LHCN-M2 (cell line): ENCODE measurements at regions not wholly inside any gene's neighbourhood (a gene's known extent, or its start where the extent isn't known, plus 50 kb on each side); places are given as distances from the start of the nearest gene placed in this dataset.
"Not testable (repeated sequence)": the region's sequence is repeated elsewhere in the genome, so short reads cannot be mapped to it uniquely, and the experiment has no call there.

Experiments
- DNase-seq: peaks from one replicate; pipeline ENCODE4 v3.0.0-alpha.2; 2012; ENCODE audit warnings: low read depth

DNA sequence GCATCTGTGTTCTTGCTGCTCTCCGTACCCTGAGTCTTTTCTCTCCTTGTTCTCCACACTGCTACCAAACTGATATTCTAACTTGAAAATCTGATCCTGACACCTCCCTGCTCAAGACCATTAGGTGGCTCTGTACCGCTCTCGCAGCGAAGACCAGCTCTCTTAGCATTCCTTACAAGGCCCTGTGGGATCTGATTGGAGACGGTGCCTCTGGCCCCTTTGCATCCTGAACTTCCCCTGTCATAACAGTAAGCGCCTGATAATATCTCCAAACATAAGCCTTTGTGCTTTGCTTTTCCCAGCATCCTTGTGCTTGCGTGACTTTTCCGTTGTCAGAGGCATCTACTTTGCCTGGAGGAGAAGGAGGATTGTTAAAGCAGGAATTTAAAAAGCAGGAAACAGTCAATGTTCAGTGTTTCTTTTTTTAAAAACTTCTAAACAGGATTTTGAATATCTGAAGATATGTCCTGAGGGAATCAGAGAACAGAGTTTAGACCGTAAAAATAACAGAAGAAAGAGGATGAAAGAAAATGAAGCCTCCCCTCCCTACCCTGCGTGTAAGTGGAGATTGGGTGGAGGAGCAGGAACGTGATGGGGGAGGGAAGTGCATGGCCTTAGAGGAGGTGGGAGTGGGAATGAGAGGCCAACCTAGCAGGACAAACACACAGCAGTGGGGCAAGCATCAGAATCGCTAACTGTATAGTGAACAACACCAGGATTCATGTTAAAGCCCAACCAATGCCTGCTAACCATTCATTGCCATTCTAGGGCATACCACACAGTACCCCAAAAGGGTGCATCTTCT is 89.2 kb upstream of the STMND1 start:
- no peak for DNase-seq

DNA sequence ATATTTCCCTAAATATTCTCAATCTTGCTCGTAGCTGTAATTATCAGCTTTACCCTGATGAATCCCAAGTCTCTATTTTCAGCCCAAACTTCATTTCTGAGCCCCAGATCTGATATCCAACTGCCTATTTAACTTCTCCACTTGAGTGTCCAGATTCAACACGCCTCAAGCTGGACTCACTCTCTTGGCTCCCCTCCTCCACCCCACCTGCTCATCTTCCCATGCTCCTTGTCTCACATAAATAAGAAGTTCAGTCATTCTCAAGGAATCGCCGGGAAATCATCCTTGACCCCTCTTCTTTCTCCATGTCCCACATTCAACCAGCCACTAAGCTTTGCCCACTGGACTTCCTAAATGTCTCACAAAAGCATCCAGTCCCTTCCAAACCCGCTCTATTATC is 89.9 kb upstream of the STMND1 start:
- no peak for DNase-seq

- DNase-seq: no peak
These were observed 94.1 kb upstream of the STMND1 start for GRCh38 chr6:17007749-17008148.

DNA sequence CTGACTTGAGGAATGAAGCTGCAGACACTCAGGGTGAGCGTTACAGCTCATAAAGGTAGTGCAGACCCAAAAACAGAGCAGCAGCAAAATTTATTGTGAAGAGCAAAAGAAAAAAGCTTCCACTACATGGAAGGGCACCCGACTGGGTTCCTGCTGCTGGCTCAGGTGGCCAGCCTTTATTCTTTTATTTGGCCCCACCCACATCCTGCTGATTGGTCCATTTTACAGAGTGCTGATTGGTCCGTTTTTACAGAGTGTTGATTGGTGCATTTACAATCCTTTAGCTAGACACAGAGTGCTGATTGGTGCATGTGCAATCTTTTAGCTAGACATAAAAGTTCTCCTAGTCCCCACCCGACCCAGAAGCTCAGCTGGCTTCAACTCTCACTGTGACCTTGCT is 95.3 kb upstream of the STMND1 start:
- DNase-seq: no peak

DNA sequence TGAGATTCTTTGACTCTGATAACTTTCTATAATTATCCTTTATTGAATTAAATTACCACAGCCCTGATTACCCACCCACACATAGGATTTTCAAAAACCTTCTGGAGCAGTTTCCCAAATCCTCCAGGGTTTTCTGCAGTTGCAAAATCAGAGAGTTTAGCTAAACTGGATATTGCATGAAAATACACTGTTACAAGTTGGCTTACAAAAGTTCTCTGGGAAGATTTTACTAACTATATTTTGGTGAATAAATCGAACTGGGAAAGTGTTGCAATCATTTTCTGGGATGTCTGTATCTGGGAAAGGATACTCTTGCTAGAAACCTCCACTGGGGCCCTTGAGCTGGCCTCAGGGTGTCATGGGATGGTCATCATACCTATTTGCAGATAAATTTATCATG is 97.6 kb upstream of the STMND1 start:
- no peak for DNase-seq

- DNase-seq: no peak
These were observed 99.7 kb upstream of the STMND1 start for GRCh38 chr6:17002123-17002522.

DNA sequence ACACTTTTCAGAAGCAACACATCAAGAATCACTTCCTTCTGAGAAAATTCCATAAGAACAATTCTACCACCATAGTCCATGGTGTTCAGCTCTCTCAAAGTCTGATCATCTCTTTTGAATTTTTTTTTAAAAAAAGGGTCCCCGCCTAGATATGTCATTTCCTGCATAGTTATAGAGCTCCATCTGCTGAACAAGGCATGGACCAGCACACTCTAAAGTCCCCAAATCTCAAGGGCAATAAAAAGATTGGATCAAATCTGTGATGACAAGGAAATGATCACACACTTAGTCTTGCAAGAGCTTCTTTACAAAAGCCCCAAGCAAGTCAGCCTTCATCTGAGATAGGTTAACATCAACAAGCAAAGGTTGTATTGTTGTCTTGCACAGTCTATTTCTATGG is 100.7 kb upstream of the STMND1 start:
- peak; percentile 26 for DNase-seq

- DNase-seq: peak; percentile 73
These were observed 102.1 kb upstream of the STMND1 start for GRCh38 chr6:16999491-17000436.

GRCh38 chr6:16998461-16998860 is 103.4 kb upstream of the STMND1 start:
- DNase-seq: no peak

DNA sequence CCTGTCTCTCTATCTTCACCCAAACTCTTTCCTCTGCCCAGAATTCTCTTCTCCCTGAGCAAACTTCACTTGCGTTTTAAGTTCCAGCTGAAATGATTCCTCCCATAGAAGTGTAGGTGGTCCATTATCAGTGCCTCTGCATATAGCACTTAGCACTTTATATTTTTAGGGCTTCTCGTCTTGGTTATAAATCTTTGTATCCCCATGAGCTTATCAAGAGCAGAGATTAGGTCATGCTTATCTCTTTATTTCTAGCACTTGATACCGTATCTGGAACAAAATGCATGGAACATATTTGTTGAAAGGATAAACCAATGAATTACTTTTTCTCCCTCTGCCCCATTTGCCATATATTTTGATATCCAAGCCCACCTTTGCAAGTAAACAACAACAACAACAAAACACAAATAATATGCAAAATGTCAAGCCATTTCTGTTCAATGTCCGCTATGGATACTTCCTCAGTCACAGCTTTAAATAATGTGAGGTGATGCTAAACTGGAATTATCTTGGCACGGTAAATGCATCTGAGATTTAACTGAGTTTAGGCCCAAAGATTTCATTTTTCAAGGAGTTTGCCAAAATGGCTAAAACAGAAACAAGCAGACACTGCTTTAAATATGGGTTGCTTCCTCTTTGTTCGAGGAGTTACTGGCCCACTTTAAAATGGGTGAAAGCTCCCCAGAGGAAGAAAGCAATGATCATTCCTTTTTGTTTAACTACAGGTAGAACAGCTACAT is 106.2 kb upstream of the STMND1 start:
- no peak for DNase-seq

GRCh38 chr6:16993396-16993795 is 108.5 kb upstream of the STMND1 start:
- DNase-seq: no peak

- DNase-seq: no peak
These were observed 109.7 kb upstream of the STMND1 start for GRCh38 chr6:16991981-16992629.

- DNase-seq: not testable (repeated sequence)
These were observed 111.9 kb upstream of the STMND1 start for GRCh38 chr6:16989976-16990375.

GRCh38 chr6:16989382-16989781 is 112.5 kb upstream of the STMND1 start:
- DNase-seq: no peak

DNA sequence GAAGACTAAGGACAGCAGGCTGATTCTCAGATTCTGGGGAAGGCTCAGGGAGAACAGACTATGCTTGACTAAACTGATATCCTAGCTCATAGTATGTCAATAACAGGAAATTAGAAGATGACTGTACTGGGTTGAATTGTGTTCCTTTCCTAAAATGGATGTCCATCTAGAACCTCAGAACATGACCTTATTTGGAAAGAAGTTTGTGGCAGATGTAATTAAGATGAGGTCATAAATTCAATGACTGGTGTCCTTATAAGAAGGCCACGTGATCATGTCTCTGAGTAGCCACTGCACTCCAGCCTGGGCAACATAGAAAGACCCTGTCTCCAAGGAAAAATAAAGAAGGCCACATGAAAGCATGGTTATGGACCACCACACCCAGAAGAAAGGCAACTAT is 113.9 kb upstream of the STMND1 start:
- no peak for DNase-seq

- DNase-seq: peak; percentile 84
These were observed 116.2 kb upstream of the STMND1 start for GRCh38 chr6:16985513-16986284.

DNA sequence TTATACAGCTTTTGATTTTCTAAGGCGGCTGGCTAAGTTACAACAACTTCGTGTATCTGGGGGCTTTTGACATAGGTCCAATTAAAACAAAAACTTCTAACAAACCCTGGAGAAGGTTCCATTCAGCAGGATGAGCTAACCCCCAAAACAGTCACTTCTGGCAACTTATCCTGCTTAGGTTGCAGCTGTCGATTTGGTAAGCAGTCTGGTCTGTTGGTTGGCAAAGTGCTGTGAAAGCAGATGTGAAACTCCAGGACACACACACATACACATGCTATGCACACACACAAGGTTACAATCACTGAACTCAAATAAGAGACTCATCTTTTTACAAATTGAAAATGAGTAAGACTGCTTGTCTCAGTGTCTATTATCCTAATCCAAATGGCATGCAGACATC is 119.0 kb upstream of the STMND1 start:
- peak; percentile 98 for DNase-seq

DNA sequence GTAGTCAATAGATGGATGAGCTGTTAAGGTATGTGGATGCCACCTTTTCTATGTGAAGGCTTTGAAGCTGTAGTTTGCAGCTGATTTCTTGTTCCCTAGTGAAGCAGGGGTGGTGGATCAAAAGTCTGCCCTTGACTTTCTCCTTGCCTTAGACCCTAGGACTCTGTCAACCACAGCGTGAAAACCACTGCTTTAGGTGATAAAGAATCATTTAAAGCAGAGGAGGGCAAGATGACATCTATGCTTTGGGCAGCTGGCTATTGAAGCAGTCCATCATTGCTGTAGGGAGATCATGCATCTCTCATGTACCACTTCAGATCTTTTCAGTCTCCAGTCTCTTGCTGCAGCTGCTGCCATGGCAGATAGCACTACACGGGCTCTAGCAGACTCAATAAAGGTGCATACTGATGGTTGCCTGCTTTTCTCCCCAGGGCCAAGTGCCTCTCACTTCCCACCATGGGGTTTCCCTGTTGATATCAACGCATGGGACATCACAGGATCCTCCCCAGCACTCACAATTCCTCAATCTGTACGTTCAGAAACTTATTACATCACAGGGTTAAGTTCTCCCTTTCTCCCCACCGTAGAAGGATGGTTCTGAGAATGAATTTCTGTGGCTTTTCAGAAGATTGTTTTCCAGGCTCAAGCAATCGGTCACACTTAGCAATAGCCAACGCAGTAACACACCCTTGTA is 122.0 kb upstream of the STMND1 start:
- no peak for DNase-seq

DNA sequence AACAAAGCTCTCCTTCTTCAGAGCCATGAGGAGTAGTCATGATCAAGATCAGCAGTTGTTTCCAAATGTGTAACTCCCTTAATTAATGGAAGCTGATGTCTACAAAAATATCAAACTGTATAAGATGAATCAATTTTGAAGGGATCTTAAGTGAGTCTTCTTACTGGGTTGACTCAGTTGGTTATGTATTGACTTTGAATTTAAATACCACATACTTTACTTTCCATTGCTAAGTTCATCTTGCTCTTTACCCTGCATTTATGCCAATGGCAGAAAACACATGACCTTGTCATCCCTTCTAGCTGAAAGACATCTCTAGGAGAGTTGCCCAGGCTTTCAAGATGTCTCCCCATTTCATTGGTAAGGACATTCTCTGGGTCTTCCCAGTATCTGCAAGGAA is 123.2 kb upstream of the STMND1 start:
- no peak for DNase-seq
